ENCODE measurements at regions not wholly inside any gene's neighbourhood (a gene's known extent, or its start where the extent isn't known, plus 50 kb on each side); places are given as distances from the start of the nearest gene placed in this dataset.
"Not testable (repeated sequence)": the region's sequence is repeated elsewhere in the genome, so short reads cannot be mapped to it uniquely, and the experiment has no call there.

GRCh38 chr4:33831442-33832066 lies 2412.8 kb downstream of the ARAP2 start:
- WGBS, 2 donors = 63 to 75% methylated on average over 3 of the region's 3 CpGs
- no peak overlapping the region for H3K4me3 ChIP-seq
- H3K36me3 ChIP-seq (ENCODE audit: low read depth, missing control alignments) = no peaks in the 10 kb centered on the region
- no peaks in the 10 kb centered on the region for H3K4me1 ChIP-seq
- H3K9me3 ChIP-seq = no peaks in the 10 kb centered on the region
- TF ChIP-seq POLR2A (IDR thresholded peaks at IDR 0.05) (no peak), CTCF (IDR thresholded peaks at IDR 0.05) (no peak)
- DNase-seq = no peak
- intact Hi-C loops (cut with DNase I; ENCODE audit: low total_unique reads) = no loop called here
- H3K27me3 ChIP-seq = no peaks in the 10 kb centered on the region
- H3K27ac ChIP-seq = no peak overlapping the region

DNA sequence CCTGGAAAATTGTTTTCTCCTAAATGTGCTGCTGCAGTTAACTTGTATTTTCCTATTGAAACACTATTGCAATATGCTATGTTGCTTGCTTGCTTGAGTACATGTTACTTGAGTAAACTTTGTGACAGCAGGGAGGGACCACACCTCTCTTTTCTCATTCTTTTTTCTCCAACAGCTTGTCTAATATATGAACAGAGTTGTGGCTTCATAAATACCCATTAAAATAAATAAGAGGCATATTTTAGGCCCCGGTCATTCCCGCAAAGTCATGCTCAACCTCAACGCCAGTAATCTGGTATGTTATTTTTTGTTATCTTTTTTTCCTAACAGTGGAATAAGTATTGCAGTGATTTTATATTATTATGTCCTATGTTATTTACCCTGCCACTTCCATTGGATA lies 2408.6 kb downstream of the ARAP2 start:
- H3K36me3 ChIP-seq (ENCODE audit: low read depth, missing control alignments); intact Hi-C loops (cut with DNase I; ENCODE audit: low total_unique reads); H3K27ac ChIP-seq; DNase-seq; H3K4me1 ChIP-seq; H3K9me3 ChIP-seq; H3K4me3 ChIP-seq; H3K27me3 ChIP-seq: not testable (repeated sequence)
- WGBS, 2 donors = 90 to 93% methylated on average over 3 of the region's 3 CpGs

DNA sequence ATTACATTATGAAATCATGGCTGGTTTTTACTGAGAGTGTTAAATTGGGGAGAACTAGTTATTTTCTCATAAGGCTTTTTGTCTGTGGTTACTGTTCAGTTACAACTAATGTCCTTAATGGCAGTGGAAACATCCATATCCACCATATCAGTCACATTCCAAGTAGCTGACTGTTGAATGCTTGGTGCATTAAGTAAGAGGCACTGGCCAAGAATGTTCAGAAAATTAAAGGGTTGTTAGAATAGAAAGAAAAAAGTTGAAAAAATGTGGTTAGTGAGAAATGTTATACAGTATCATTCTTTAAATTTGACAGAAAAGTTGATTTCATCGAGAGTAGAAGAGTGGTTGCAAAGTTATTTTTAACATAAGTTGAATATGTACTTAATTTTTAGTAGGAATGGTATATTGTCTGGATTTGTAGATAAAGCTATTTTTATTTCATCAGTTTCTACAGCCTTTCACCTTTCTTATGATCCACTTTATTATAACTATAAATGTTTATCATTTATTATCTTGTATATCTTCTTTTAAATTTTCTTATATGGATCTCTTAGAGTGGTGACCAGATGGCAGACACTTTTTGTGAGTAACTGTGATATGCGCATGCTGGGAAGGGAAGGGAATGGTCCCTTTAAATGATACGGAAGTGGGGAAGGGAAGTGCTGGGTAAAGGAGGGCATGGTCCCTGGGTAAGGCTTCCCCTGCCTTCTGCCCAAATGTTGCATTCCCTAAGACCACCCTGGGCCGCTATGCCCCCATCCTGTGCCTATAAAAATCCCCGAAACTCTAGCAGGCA lies 2407.1 kb downstream of the ARAP2 start:
- no peak for DNase-seq
- intact Hi-C loops (cut with DNase I; ENCODE audit: low total_unique reads) = no loop called here
- no peak overlapping the region for H3K4me3 ChIP-seq
- TF ChIP-seq POLR2A (IDR thresholded peaks at IDR 0.05) (no peak), CTCF (IDR thresholded peaks at IDR 0.05) (no peak)
- no peaks in the 10 kb centered on the region for H3K36me3 ChIP-seq (ENCODE audit: low read depth, missing control alignments)
- no peaks in the 10 kb centered on the region for H3K27me3 ChIP-seq
- H3K27ac ChIP-seq = no peak overlapping the region
- H3K4me1 ChIP-seq = no peaks in the 10 kb centered on the region
- H3K9me3 ChIP-seq = no peaks in the 10 kb centered on the region
- WGBS, 2 donors = 87 to 92% methylated on average over 4 to 5 of the region's 5 CpGs

GRCh38 chr4:33841120-33841519 lies 2403.2 kb downstream of the ARAP2 start:
- H3K9me3 ChIP-seq = no peaks in the 10 kb centered on the region
- no peak for DNase-seq
- 63 to 74% methylated on average over 1 of the region's 1 CpG for WGBS, 2 donors

More at GRCh38 chr4:33841120-33841519, 2403.2 kb downstream of the ARAP2 start:
- H3K36me3 ChIP-seq (ENCODE audit: low read depth, missing control alignments) = no peaks in the 10 kb centered on the region
- H3K27me3 ChIP-seq = no peaks in the 10 kb centered on the region
- H3K27ac ChIP-seq = no peak overlapping the region
- intact Hi-C loops (cut with DNase I; ENCODE audit: low total_unique reads) = no loop called here
- no peak overlapping the region for H3K4me3 ChIP-seq
- no peaks in the 10 kb centered on the region for H3K4me1 ChIP-seq
- TF ChIP-seq CTCF (IDR thresholded peaks at IDR 0.05) (no peak), POLR2A (IDR thresholded peaks at IDR 0.05) (no peak)
